NCI-H1417 (cell line): ENCODE measurements at regions not wholly inside any gene's neighbourhood (a gene's known extent, or its start where the extent isn't known, plus 50 kb on each side); places are given as distances from the start of the nearest gene placed in this dataset.
"Not testable (repeated sequence)": the region's sequence is repeated elsewhere in the genome, so short reads cannot be mapped to it uniquely, and the experiment has no call there.

Experiments used
- DNase-seq, 3 experiments: peaks; one replicate each; lab custom pipeline; 2025; lab: John Stamatoyannopoulos, UW

DNA sequence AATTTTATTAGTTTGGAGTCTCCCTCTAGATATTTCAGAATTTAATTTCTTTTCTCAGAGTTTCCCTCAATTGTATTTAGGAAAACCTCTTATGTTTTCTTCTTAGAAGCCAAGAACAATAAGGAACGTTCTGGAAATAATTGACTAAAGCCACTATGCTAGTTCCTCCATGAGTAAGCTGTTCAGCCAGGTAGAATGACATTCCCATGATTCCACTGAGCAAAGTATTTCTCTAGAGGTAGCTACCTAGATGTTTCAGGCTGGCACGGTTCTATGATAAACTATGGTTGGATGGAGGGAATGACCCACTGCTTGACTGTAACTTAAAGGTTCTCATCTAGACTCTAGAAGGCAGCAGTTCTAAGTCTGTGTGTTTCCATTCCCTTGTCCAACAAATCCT, 62.4 kb downstream of the CLDN17 start:
- no peak for DNase-seq

DNA sequence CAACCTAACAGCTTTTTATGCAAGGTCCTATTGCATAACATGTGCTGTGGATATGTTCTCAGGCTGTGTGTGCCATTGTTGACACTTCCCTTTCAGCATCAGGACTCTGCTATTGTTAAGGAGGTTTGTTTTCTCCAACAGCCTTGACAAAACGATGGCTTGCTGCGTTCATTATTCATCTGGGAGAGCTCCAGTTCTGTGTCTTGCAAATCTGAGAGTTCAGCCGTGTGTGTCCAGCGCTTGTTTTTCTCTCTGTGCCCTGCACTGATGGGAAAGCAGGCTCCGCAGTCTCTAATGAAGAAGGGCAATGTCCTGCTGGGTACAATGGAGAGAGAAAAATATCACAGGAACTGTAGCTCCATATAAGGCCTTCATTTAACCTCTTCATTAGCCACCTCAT, 63.7 kb downstream of the CLDN17 start:
- peak in 2 of 3 experiments; percentile 69 to 94 for DNase-seq

GRCh38 chr21:30101967-30102366, 64.6 kb downstream of the CLDN17 start:
- DNase-seq = no peak

GRCh38 chr21:30097791-30098190, 68.8 kb downstream of the CLDN17 start:
- DNase-seq = no peak

GRCh38 chr21:30083225-30083945, 83.2 kb downstream of the CLDN17 start:
- peak in 1 of 3 experiments; percentile 73 for DNase-seq

- DNase-seq = no peak
Observed at GRCh38 chr21:30081506-30081905, 85.1 kb downstream of the CLDN17 start.

DNA sequence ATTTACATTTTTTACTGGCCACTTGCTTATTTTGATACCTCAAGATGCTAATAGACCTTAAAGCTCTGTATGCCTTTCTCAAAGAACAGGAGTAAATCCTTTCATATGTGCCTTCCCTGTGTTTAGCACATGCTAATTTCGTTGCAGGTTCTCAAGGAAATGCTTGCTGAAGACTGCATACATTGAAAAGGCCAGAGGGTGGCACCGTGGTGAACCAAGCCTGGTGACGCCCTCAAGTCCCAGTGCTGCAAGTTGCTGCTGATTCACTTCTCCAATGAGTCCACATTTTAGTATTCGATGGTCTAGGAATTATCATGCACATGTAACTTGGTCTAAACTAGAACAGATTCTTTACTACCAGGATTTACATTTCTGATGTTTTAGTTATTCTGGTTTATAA, 94.1 kb downstream of the CLDN17 start:
- peak in 2 of 3 experiments; percentile 38 to 77 for DNase-seq

DNA sequence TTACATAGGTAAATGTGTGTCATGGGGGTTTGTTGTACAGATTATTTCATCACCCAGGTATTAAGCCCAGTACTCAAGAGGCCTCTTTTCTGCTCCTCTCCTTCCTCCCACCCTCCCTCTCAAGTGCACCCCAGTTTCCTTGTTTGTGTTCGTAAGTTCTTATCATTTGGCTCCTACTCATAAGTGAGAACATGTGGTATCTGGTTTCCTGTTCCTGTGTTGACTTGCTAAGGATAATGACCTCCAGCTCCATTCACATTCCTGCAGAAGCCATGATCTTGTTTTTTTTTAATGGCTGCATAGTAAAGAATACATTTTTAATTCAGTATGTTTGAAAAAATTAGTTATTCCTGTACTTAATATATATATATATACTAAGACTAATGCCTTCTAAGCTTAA, 107.7 kb downstream of the CLDN17 start:
- DNase-seq = no peak

DNA sequence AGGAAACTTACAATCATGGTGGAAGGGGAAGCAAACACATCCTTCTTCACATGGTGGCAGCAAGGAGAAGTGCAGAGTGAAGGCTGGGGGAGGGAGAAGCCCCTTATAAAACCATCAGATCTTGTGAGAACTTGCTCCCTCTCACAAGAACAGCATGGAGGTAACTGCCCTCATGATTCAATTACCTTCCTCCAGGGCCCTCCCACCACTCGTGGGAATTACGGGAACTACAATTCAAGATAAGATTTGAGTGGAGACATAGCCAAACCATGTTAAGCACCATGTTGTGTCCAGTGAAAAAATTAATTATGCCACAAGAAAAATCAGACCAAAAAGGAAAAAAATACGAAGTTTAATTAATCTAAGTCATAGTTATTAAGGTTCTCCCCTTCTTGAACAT, 109.5 kb downstream of the CLDN17 start:
- DNase-seq = no peak

- no peak for DNase-seq
Observed at GRCh38 chr21:30048570-30048969, 108.8 kb upstream of the GRIK1 start.

GRCh38 chr21:30044447-30045064, 104.8 kb upstream of the GRIK1 start:
- peak; percentile 21 to 67 (median 27) for DNase-seq

DNA sequence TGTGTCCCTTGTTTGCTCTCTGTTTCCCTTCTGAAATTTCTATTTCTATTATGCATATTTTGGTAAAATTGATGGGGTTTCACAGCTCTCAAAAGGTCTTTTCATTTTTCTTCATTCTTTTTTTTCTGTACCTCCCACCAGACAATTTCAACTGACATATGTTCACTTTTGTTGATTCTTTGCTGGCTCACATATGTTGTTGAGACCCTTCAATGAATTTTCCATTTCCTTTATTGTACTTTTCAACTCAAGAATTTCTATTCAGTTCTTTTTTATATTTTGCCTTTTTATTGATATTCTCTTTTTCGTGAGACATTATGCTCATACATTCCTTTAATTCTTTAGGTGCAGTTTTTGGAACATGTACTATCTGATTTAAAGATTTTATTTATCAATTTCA, 102.6 kb upstream of the GRIK1 start:
- no peak for DNase-seq

- no peak for DNase-seq
Observed at GRCh38 chr21:30033441-30033840, 93.6 kb upstream of the GRIK1 start.

DNA sequence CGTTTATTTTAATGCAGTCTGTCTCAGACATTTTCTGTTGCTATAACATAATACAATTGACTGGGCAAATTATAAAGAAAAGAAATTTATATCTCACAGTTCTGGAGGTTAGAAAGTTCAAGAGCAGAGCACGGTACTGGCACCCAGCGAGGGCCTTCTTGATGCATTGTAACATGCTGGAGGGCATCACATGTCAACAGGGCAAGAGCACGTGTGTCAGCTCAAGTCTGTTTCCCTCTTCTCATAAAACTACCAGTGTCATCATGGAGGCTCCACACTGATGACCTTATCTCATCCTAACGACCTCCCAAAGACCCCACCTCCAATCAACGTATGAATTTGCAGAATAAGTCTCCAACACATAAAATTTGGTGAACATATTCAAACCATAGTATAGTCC, 90.6 kb upstream of the GRIK1 start:
- no peak for DNase-seq

DNA sequence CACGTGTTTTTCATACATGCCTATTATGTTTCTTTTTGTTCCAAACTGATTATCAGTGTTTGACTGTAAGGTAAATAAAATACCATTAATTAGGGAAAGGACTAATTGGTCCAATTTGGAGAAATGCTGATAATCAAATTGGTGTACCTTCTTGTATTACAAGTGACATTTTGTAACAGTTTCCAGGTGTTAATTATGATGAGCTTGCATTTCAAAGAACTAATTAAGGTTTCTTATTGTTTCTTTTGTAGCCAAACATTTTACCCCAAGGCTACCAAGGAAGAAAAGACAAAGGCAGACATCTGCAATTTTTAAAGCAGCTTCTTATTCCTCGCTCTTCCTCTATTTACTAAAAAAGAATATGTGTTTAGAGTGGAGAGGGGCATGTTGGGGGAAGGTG, 88.7 kb upstream of the GRIK1 start:
- DNase-seq = no peak

GRCh38 chr21:30027986-30028385, 88.2 kb upstream of the GRIK1 start:
- no peak for DNase-seq

DNA sequence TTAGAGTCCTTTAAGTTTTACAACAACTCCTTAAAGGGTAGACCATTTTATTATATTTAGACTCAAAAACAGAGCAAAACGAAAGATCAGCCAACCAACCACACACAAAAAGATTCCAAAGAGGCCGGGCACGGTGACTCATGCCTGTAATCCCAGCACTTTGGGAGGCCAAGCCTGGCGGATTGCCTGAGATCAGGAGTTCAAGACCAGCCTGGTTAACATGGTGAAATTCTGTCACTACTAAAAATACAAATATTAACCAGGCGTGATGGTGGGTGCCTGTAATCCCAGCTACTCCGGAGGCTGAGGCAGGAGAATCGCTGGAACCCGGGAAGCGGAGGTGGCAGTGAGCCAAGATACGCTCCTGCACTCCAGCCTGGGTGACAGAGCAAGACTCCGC, 83.3 kb upstream of the GRIK1 start:
- DNase-seq = not testable (repeated sequence)

DNA sequence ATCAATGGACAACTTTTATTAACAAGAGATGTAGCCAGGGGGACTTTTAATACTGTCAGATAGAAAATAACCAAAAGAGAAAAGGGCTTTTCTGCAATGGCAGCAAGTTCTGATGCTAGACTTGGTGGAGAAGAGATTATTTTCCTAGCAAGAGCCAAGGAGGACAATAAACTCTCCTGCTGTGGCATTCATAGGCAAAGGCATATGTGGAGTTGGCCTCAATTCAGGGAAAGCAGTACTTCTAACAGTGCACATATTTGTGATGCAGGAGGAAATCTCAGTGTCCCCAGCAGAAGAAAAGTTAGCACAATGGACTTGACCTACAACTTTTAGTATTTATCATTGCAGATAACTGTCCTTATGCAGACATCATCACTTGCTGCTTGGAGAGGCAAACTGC, 75.1 kb upstream of the GRIK1 start:
- no peak for DNase-seq

GRCh38 chr21:29991624-29992023, 51.8 kb upstream of the GRIK1 start:
- no peak for DNase-seq

GRCh38 chr21:29989634-29990234, 49.9 kb upstream of the GRIK1 start:
- no peak for DNase-seq
